ENCODE measurements at regions not wholly inside any gene's neighbourhood (a gene's known extent, or its start where the extent isn't known, plus 50 kb on each side); places are given as distances from the start of the nearest gene placed in this dataset.

DNA sequence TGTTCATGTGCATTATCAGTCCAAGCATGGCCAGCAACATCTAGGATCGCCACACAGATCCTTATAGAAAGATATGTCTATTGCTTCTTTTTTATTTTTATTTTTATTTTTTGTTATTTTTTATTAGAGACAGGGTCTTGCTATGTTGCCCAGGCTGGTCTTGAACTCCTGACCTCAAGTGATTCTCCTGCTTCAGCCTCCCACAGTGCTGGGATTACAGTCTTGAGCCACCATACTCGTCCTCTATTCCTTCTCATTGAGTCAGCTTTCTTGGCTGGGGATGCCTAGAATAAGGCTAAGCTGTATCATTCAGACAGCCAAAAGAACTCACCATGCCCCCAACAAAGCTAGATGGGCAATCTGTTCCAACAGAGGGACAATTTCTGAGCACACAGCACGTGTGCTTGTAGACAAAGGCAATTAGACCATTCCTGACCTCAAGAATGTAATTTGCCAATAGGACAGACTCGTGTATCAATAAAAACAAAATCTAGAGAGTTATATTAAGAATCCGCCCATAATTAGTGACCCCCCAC lies 264.0 kb upstream of the NEBL start:
- no peaks in the 10 kb centered on the region for H3K9me3 ChIP-seq
- H3K4me1 Mint-ChIP-seq, result no peaks in the 10 kb centered on the region
- H3K9me3 Mint-ChIP-seq, result peaks cover 5 to 10% (median 6%) of the 10 kb centered on the region in 3 donors
- no peaks in the 10 kb centered on the region for H3K36me3 Mint-ChIP-seq
- peaks cover 6 to 15% of the 10 kb centered on the region in 2 donors for H3K27me3 Mint-ChIP-seq
- DNase-seq (no peak), ATAC-seq (replicated peaks in 1 of 4) (no peak)
- POLR2A ChIA-PET, result no interaction called here
- H3K27ac Mint-ChIP-seq, result no peak overlapping the region
- peaks cover 0 to 3% of the 10 kb centered on the region in 2 experiments for H3K27me3 ChIP-seq (replicated peaks in 1 of 2; ENCODE audit: control insufficient read depth in 2 of 2, extremely low read depth in 1 of 2, insufficient read depth in 2 of 2, low read length in 1 of 2)
- no CpG with 5 or more reads among the region's 5 CpGs for WGBS (ENCODE audit: insufficient coverage)
- no peaks in the 10 kb centered on the region for H3K4me1 ChIP-seq (ENCODE audit: control insufficient read depth in 1 of 2, extremely low read depth in 1 of 2, insufficient read depth in 2 of 2, low read length in 2 of 2)
- no peak overlapping the region for H3K27ac ChIP-seq (ENCODE audit: low read length)
- no peak overlapping the region for H3K4me3 ChIP-seq (ENCODE audit: control insufficient read depth in 1 of 2, extremely low read depth in 1 of 2, low read length in 1 of 2)
- H3K4me3 Mint-ChIP-seq, result no peak overlapping the region
- no peaks in the 10 kb centered on the region for H3K36me3 ChIP-seq (ENCODE audit: control insufficient read depth in 2 of 2, extremely low read depth in 1 of 2, insufficient read depth in 1 of 2, low read length in 1 of 2)
- CTCF ChIA-PET, result no interaction called here

DNA sequence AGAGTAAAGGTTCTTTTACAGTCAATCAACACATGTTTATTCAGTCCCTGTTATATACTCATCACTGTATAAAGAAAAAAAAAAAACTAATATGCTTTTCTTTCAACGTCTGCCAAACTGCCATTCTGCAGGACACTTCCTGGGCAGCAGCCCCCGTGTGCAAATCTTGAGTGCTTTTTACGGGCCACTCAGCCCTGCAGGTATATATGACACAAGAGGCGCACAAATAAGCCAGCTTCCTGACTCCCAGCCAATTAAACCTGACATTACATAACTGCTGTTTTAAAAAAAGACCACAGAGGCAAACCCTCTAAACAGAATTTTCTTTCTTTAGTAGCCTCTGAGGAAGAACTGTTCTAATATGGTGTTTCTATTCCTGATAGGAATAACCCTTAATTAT lies 263.0 kb upstream of the NEBL start:
- no peak overlapping the region for H3K27ac Mint-ChIP-seq
- Histone ChIP-seq H3K36me3 (ENCODE audit: control insufficient read depth in 2 of 2, extremely low read depth in 1 of 2, insufficient read depth in 1 of 2, low read length in 1 of 2) (no peaks in the 10 kb centered on the region), H3K4me1 (ENCODE audit: control insufficient read depth in 1 of 2, extremely low read depth in 1 of 2, insufficient read depth in 2 of 2, low read length in 2 of 2) (no peaks in the 10 kb centered on the region), H3K9me3 (no peaks in the 10 kb centered on the region), H3K4me3 (ENCODE audit: control insufficient read depth in 1 of 2, extremely low read depth in 1 of 2, low read length in 1 of 2) (no peak overlapping the region), H3K27ac (ENCODE audit: low read length) (no peak overlapping the region), H3K27me3 (replicated peaks in 1 of 2; ENCODE audit: control insufficient read depth in 2 of 2, extremely low read depth in 1 of 2, insufficient read depth in 2 of 2, low read length in 1 of 2) (no peaks in the 10 kb centered on the region)
- ATAC-seq (replicated peaks in 1 of 4) (no peak), DNase-seq (no peak)
- POLR2A ChIA-PET, result no interaction called here
- no peaks in the 10 kb centered on the region for H3K4me1 Mint-ChIP-seq
- peaks cover 5 to 10% (median 6%) of the 10 kb centered on the region in 3 donors for H3K9me3 Mint-ChIP-seq
- CTCF ChIA-PET, result interaction anchor here in 1 of 2 donors (0.7 kb wide), 1 partner anchor 80 kb away, joined by 3 read pairs; no protein-coding TSS in a partner anchor
- no peaks in the 10 kb centered on the region for H3K36me3 Mint-ChIP-seq
- 34% methylated on average over 2 of the region's 4 CpGs for WGBS (ENCODE audit: insufficient coverage)
- no peak overlapping the region for H3K4me3 Mint-ChIP-seq
- H3K27me3 Mint-ChIP-seq, result peaks cover 8 to 15% of the 10 kb centered on the region in 2 donors

DNA sequence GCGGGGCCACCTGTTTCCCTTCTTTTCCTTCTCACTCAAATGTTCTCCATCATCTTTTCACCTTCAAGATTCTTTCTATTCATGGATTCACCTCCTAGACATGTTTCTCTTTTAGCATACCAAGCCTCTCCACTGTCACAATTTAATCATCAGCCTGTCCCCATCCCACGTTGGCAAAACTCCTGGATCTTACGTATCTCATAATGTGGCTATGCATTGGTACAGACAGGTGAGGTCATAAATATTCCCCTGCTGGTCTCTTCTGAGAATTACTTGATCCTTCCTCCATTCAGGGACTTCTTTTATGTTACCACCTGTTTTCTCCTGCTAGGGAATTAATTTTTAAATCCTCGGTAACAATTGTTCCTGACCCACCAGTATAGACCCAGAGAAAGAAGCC lies 262.6 kb upstream of the NEBL start:
- Mint-ChIP-seq H3K27ac (no peak overlapping the region), H3K9me3 (peaks cover 5 to 10% (median 6%) of the 10 kb centered on the region in 3 donors), H3K4me1 (no peaks in the 10 kb centered on the region), H3K27me3 (peaks cover 8 to 15% of the 10 kb centered on the region in 2 donors), H3K36me3 (no peaks in the 10 kb centered on the region), H3K4me3 (no peak overlapping the region)
- CTCF ChIA-PET, result interaction anchor here in 1 of 2 donors (0.6 kb wide), 1 partner anchor 339 kb away, joined by 3 read pairs; no protein-coding TSS in a partner anchor
- POLR2A ChIA-PET, result no interaction called here
- ATAC-seq (replicated peaks in 1 of 4) (no peak), DNase-seq (no peak)
- Histone ChIP-seq H3K27me3 (replicated peaks in 1 of 2; ENCODE audit: control insufficient read depth in 2 of 2, extremely low read depth in 1 of 2, insufficient read depth in 2 of 2, low read length in 1 of 2) (no peaks in the 10 kb centered on the region), H3K4me1 (ENCODE audit: control insufficient read depth in 1 of 2, extremely low read depth in 1 of 2, insufficient read depth in 2 of 2, low read length in 2 of 2) (no peaks in the 10 kb centered on the region), H3K36me3 (ENCODE audit: control insufficient read depth in 2 of 2, extremely low read depth in 1 of 2, insufficient read depth in 1 of 2, low read length in 1 of 2) (no peaks in the 10 kb centered on the region), H3K9me3 (no peaks in the 10 kb centered on the region), H3K27ac (ENCODE audit: low read length) (no peak overlapping the region), H3K4me3 (ENCODE audit: control insufficient read depth in 1 of 2, extremely low read depth in 1 of 2, low read length in 1 of 2) (no peak overlapping the region)
- WGBS (ENCODE audit: insufficient coverage), result 78% methylated on average over 4 of the region's 4 CpGs

DNA sequence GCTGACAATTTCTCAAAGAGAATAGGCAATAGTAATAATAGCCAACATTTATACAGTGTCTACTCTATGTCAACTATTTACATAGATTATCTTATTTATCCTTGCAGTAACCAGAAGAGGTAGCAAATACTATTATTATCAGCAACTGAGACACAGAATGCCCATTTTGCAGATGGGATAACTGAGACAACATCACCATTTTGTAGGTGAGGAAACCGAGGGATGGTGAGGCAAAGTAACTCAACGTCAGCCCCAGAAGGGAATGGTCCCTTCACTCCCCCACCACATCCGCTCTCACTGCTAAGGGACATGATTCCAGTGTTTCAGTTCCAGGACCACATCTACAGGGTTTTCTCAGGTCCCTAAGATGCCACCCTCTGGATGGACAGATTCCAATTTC lies 261.2 kb upstream of the NEBL start:
- H3K27me3 Mint-ChIP-seq, result peaks cover 8 to 15% of the 10 kb centered on the region in 2 donors
- Histone ChIP-seq H3K27me3 (replicated peaks in 1 of 2; ENCODE audit: control insufficient read depth in 2 of 2, extremely low read depth in 1 of 2, insufficient read depth in 2 of 2, low read length in 1 of 2) (no peaks in the 10 kb centered on the region), H3K9me3 (no peaks in the 10 kb centered on the region), H3K4me3 (ENCODE audit: control insufficient read depth in 1 of 2, extremely low read depth in 1 of 2, low read length in 1 of 2) (no peak overlapping the region), H3K27ac (ENCODE audit: low read length) (no peak overlapping the region), H3K4me1 (ENCODE audit: control insufficient read depth in 1 of 2, extremely low read depth in 1 of 2, insufficient read depth in 2 of 2, low read length in 2 of 2) (no peaks in the 10 kb centered on the region), H3K36me3 (ENCODE audit: control insufficient read depth in 2 of 2, extremely low read depth in 1 of 2, insufficient read depth in 1 of 2, low read length in 1 of 2) (no peaks in the 10 kb centered on the region)
- H3K4me3 Mint-ChIP-seq, result no peak overlapping the region
- CTCF ChIA-PET, result no interaction called here
- POLR2A ChIA-PET, result no interaction called here
- no peaks in the 10 kb centered on the region for H3K4me1 Mint-ChIP-seq
- H3K27ac Mint-ChIP-seq, result no peak overlapping the region
- H3K36me3 Mint-ChIP-seq, result no peaks in the 10 kb centered on the region
- 86% methylated on average over 1 of the region's 3 CpGs for WGBS (ENCODE audit: insufficient coverage)
- no peak for DNase-seq
- peaks cover 5 to 10% (median 6%) of the 10 kb centered on the region in 3 donors for H3K9me3 Mint-ChIP-seq
- ATAC-seq (replicated peaks in 1 of 4), result no peak

DNA sequence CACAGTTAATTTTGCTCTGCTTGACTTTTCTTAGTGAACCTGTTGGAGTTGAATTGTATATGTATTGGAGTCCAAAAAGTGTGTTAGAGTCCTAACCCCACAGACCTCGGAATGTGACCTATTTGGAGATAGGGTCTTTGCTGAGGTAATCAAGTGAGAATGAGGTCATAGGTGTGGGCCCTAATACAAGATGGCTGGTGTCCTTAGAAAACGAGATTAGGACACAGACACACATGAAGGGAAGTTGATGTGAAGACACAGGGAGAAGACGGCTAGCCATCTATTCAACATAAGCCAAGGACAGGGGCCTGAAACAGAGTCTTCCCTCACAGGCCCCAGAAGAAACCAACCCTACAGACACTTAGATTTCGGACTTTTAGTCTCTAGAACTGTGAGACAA lies 260.6 kb upstream of the NEBL start:
- DNase-seq (no peak), ATAC-seq (replicated peaks in 1 of 4) (no peak)
- Mint-ChIP-seq H3K27ac (no peak overlapping the region), H3K9me3 (peaks cover 5 to 10% (median 6%) of the 10 kb centered on the region in 3 donors), H3K27me3 (peaks cover 8 to 15% of the 10 kb centered on the region in 2 donors), H3K4me1 (no peaks in the 10 kb centered on the region), H3K36me3 (no peaks in the 10 kb centered on the region), H3K4me3 (no peak overlapping the region)
- POLR2A ChIA-PET, result no interaction called here
- WGBS (ENCODE audit: insufficient coverage), result 43% methylated on average over 2 of the region's 4 CpGs
- Histone ChIP-seq H3K9me3 (no peaks in the 10 kb centered on the region), H3K27ac (ENCODE audit: low read length) (no peak overlapping the region), H3K4me3 (ENCODE audit: control insufficient read depth in 1 of 2, extremely low read depth in 1 of 2, low read length in 1 of 2) (no peak overlapping the region), H3K27me3 (replicated peaks in 1 of 2; ENCODE audit: control insufficient read depth in 2 of 2, extremely low read depth in 1 of 2, insufficient read depth in 2 of 2, low read length in 1 of 2) (no peaks in the 10 kb centered on the region), H3K4me1 (ENCODE audit: control insufficient read depth in 1 of 2, extremely low read depth in 1 of 2, insufficient read depth in 2 of 2, low read length in 2 of 2) (no peaks in the 10 kb centered on the region), H3K36me3 (ENCODE audit: control insufficient read depth in 2 of 2, extremely low read depth in 1 of 2, insufficient read depth in 1 of 2, low read length in 1 of 2) (no peaks in the 10 kb centered on the region)
- CTCF ChIA-PET, result no interaction called here

DNA sequence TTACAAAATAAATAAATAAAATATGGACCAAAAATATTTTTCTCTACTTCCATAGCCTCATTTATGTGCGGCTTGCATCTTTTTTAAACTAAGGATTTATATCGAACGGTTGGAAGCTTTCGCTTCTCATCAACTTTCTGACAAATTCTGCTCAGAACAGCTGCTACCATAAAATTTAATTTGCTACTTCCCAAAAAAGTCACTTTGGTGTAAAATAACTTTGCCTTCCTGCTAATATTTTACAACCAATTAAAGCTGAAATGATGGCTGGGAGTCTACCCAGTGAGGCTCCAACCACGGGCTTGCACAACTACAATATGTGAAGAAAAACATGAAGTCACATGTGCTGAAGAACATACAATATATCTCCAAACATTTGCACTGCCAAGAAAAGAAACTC lies 253.1 kb upstream of the NEBL start:
- no peaks in the 10 kb centered on the region for H3K9me3 Mint-ChIP-seq
- H3K4me1 Mint-ChIP-seq, result no peaks in the 10 kb centered on the region
- ChIA-PET CTCF (interaction anchor here in 1 of 2 donors (0.7 kb wide), 1 partner anchor 13 kb away, joined by 3 read pairs; no protein-coding TSS in a partner anchor), POLR2A (no interaction called here)
- H3K36me3 ChIP-seq (ENCODE audit: control insufficient read depth in 2 of 2, extremely low read depth in 1 of 2, insufficient read depth in 1 of 2, low read length in 1 of 2), result no peaks in the 10 kb centered on the region
- no peak overlapping the region for H3K27ac ChIP-seq (ENCODE audit: low read length)
- H3K27me3 ChIP-seq (replicated peaks in 1 of 2; ENCODE audit: control insufficient read depth in 2 of 2, extremely low read depth in 1 of 2, insufficient read depth in 2 of 2, low read length in 1 of 2), result peaks cover 0 to 6% of the 10 kb centered on the region in 2 experiments
- no peak overlapping the region for H3K27ac Mint-ChIP-seq
- no peak overlapping the region for H3K4me3 ChIP-seq (ENCODE audit: control insufficient read depth in 1 of 2, extremely low read depth in 1 of 2, low read length in 1 of 2)
- no peaks in the 10 kb centered on the region for H3K4me1 ChIP-seq (ENCODE audit: control insufficient read depth in 1 of 2, extremely low read depth in 1 of 2, insufficient read depth in 2 of 2, low read length in 2 of 2)
- no peak for DNase-seq
- peaks cover 0 to 11% of the 10 kb centered on the region in 2 donors for H3K27me3 Mint-ChIP-seq
- no peaks in the 10 kb centered on the region for H3K36me3 Mint-ChIP-seq
- no peak overlapping the region for H3K4me3 Mint-ChIP-seq
- WGBS (ENCODE audit: insufficient coverage), result 93% methylated on average over 3 of the region's 5 CpGs
- no peaks in the 10 kb centered on the region for H3K9me3 ChIP-seq
- ATAC-seq (replicated peaks in 1 of 4), result no peak

DNA sequence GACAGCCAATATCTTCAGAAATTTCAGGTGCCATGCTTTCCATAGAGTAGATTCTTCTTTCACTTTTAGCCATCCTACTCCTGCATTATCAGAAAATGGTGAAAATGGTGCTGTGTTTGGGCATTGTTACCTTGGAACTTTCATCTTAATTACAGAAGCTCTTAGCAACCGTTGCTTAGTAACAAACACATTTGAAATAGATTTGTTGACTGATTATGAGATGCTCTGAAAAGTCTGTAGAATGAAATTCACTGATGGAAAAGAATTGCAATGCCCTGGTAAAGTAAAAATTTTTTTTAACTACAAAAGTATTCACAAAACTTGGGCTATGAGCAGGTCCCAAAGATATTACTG lies 249.3 kb upstream of the NEBL start:
- Mint-ChIP-seq H3K9me3 (no peaks in the 10 kb centered on the region), H3K4me1 (no peaks in the 10 kb centered on the region), H3K36me3 (no peaks in the 10 kb centered on the region), H3K27me3 (peaks cover 0 to 4% of the 10 kb centered on the region in 2 donors), H3K4me3 (no peak overlapping the region), H3K27ac (no peak overlapping the region)
- Histone ChIP-seq H3K9me3 (no peaks in the 10 kb centered on the region), H3K27ac (ENCODE audit: low read length) (no peak overlapping the region), H3K36me3 (ENCODE audit: control insufficient read depth in 2 of 2, extremely low read depth in 1 of 2, insufficient read depth in 1 of 2, low read length in 1 of 2) (no peaks in the 10 kb centered on the region), H3K27me3 (replicated peaks in 1 of 2; ENCODE audit: control insufficient read depth in 2 of 2, extremely low read depth in 1 of 2, insufficient read depth in 2 of 2, low read length in 1 of 2) (peaks cover 0 to 4% of the 10 kb centered on the region in 2 experiments), H3K4me1 (ENCODE audit: control insufficient read depth in 1 of 2, extremely low read depth in 1 of 2, insufficient read depth in 2 of 2, low read length in 2 of 2) (no peaks in the 10 kb centered on the region), H3K4me3 (ENCODE audit: control insufficient read depth in 1 of 2, extremely low read depth in 1 of 2, low read length in 1 of 2) (no peak overlapping the region)
- WGBS (ENCODE audit: insufficient coverage), result no CpG with 5 or more reads among the region's 1 CpG
- ChIA-PET POLR2A (no interaction called here), CTCF (interaction anchor here in 1 of 2 donors (0.6 kb wide), 1 partner anchor 1125 kb away, joined by 3 read pairs; no protein-coding TSS in a partner anchor)
- ATAC-seq (replicated peaks in 1 of 4), result no peak
- DNase-seq, result no peak

All from T-cell (primary cell).